WI38 (cell line): ENCODE measurements at regions not wholly inside any gene's neighbourhood (a gene's known extent, or its start where the extent isn't known, plus 50 kb on each side); places are given as distances from the start of the nearest gene placed in this dataset.

Experiments
- H3K4me3 ChIP-seq: 2 replicates; pipeline ENCODE4 v1.5.1; 2011; ENCODE audit warnings: low read depth, mild to moderate bottlenecking, control low read depth, low read length
- CTCF ChIP-seq: IDR thresholded peaks from 2 replicates; pipeline ENCODE4 v1.5.1; 2012; ENCODE audit warnings: low read depth, mild to moderate bottlenecking, control low read depth, low read length

GRCh38 chr14:71301611-71302010 lies 394.4 kb downstream of the PCNX1 start:
- TF ChIP-seq CTCF: no peak
- no peak overlapping the region for H3K4me3 ChIP-seq

DNA sequence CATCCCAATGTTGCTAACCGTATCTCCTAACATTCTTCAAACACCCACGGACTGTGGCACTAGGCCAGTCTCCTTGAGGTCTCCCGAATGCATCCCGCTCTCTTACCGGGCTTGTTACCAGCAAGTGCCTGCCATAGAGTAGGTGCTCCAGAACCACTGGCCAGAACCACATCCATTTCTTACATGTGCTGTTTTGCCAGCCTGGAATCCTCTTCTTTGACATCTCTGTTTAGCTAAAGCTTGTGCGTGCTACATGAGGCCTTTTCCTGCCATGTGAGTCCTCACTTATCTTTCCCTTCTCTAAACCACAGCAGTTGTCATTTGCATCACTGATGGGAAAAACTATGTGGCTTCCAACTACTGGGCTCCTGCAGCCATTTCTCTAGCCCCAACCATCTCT lies 397.4 kb downstream of the PCNX1 start:
- no peak for TF ChIP-seq CTCF

GRCh38 chr14:71308671-71309070 lies 401.4 kb downstream of the PCNX1 start:
- no peak overlapping the region for H3K4me3 ChIP-seq
- no peak for TF ChIP-seq CTCF

More for the DNA sequence above, 397.4 kb downstream of the PCNX1 start:
- no peak overlapping the region for H3K4me3 ChIP-seq

GRCh38 chr14:71309756-71310155 lies 402.5 kb downstream of the PCNX1 start:
- TF ChIP-seq CTCF: no peak
- no peak overlapping the region for H3K4me3 ChIP-seq

DNA sequence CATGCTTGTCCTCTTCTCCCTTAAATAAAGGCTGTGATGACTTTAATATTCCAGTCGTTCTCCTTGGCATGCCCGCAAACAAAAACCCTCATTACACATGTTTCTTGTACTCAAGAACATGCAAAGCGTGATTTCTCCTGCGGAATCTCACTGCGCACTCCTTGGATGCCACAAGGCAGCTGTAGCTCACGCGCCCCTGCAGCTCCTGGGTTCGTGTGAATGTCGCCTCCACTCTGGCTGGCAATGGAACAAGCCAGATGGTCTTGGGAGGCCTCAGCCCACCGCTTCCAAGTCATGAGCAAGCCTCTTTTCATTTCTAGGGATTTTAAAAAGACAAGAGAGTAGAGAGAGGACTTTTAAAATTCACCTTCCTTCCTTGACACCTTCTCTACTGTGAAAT lies 403.8 kb downstream of the PCNX1 start:
- no peak for TF ChIP-seq CTCF

GRCh38 chr14:71314717-71315116 lies 407.5 kb downstream of the PCNX1 start:
- no peak for TF ChIP-seq CTCF
- H3K4me3 ChIP-seq: no peak overlapping the region

More for the DNA sequence above, 403.8 kb downstream of the PCNX1 start:
- H3K4me3 ChIP-seq: no peak overlapping the region

DNA sequence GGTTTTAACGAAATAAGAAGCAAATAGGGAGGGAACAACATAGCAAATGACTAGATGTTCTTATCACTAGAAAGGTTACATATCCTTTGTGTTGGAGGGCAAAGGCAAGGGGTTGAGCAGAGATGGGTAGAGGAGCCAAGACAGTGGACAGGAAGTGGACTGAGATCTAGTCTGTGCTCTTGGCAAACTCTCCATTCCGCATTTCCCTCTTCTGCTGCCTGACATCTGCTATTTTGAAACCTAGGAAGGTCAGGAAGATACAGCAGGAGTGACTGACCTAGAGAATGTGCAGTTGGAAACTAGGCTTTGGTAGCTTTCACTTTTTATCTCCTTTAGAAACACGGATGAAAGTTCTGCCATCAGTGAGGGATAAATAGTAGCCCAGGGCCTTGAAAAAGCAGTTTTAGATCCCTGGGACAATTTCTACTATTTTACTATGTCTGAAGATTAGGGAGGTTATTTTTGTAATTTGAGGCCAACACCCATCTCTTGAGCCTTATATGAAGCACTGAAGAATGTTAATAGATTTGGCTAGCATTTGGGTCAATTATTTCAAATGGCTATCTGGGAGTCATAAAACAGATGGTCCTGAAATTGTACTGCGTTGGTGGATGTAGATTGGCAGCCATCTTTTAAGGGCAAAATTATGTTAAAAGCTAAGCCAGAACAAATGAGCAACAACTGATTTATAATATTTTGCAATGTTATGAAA lies 410.3 kb downstream of the PCNX1 start:
- H3K4me3 ChIP-seq: no peak overlapping the region
- no peak for TF ChIP-seq CTCF
